ENCODE measurements at regions not wholly inside any gene's neighbourhood (a gene's known extent, or its start where the extent isn't known, plus 50 kb on each side); places are given as distances from the start of the nearest gene placed in this dataset.

DNA sequence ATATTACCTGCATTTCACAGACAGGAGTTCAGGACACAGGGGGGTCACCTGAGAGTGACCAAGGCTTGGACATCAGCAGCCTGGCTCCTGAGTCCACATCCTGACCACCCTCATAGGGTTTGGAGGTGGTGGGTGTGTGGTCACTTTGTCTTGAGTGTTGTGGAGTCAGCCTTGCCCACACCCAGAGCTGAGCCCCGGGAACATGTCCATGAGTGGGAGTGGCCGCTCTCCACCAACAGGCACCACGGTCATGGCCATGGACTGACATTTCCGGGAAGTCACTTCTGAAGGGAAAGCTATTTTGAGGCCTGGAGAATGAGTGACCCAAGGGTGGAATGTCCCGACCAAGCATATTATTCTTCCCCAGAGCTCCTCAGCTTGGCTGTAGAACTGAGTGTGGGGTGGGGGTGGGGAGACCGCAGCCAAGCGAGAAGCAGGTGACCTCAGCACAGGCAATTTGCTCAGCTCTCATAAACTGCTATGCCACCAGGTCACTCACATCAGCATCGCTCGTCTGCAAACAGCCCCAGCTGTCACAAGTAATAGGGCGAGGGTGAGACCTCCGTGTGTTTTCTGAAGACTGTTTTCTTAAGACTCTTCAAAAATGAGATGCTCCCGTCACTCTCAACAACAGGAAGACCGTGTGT, 348.6 kb upstream of the CDH4 start:
- no peak for DNase-seq (ENCODE audit: low spot score)

GRCh38 chr20:60904730-60905129, 347.3 kb upstream of the CDH4 start:
- DNase-seq (ENCODE audit: low spot score) = no peak

- DNase-seq (ENCODE audit: low spot score) = no peak
Observed at GRCh38 chr20:60905919-60906318, 346.1 kb upstream of the CDH4 start.

- DNase-seq (ENCODE audit: low spot score) = no peak
Observed at GRCh38 chr20:60906555-60906954, 345.5 kb upstream of the CDH4 start.

DNA sequence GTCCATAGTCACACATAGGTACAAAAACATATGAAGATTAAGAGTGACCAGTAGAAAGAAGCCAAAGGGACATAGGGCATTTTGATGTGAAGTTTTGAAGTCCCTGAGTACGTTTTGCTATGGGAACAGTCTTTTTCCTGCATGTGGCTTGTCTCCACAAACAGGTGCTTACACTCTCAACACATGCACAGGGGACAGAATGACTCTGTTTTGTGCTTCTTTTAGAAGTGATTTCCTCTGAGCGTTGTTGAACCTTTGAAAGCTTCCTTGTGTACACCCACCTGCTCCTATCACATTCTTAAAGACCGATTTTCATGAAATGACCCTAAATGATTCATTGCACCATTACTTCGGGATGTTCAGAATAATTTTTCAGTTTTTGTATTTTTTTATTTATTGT, 338.8 kb upstream of the CDH4 start:
- DNase-seq (ENCODE audit: low spot score) = no peak

- DNase-seq (ENCODE audit: low spot score) = peak; percentile 17
Observed at GRCh38 chr20:60921022-60921622, 330.9 kb upstream of the CDH4 start.

GRCh38 chr20:60926831-60927230, 325.2 kb upstream of the CDH4 start:
- no peak for DNase-seq (ENCODE audit: low spot score)

DNA sequence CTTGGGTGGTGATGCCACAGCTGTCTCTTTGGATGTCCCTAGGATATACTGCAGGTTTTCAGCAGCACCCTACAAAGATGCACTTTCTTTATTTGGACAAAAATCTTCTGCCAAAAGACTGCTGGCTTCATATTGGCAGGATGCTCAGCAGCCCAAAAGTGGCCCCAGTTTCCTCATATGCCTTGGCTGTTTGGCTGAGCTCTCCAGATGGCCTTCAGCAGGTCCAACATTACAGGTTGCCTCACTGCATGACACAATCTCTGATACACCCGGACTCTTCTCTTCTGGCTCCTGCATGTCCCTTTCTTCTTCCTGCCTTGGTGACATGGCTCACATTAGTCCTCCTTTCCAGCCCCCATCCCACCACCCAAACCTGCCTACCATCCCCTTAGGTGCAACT, 323.7 kb upstream of the CDH4 start:
- DNase-seq (ENCODE audit: low spot score) = no peak

DNA sequence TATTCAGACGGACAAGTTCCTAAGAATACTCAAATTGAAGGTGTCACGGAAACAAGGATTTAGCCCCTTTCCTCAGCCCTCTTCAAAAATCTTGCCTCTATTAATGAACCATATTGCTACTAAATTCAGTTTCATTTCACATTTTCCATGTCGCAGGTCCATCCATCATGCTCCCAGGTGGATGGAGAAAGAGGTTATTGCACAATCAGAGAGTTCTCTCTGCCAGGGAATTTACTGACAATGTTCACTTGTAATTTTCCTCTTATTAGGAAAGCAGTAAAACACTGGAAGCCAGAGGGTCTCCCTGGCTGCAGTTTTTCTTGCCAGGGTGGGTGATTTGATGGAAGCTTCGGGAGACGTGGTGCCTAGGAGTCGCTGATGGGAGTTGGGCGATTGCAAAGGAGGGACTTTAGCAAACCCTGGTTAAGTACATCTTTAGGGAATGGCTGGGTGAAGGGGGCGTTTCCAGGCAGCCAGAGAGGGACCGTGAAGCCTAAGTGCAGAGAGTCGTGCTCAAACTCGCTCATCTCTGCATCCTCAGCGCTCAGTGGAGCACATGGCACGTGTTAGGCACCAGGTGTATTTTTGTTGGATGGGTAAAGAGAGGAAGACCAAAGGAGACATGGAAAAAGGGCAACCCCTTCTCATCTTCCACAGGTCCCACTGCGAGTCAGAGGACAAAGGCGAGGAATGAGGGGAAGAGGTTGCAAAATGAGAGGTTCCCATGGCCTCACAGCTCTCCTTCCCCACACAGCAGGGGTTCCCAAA, 321.9 kb upstream of the CDH4 start:
- DNase-seq (ENCODE audit: low spot score) = no peak

DNA sequence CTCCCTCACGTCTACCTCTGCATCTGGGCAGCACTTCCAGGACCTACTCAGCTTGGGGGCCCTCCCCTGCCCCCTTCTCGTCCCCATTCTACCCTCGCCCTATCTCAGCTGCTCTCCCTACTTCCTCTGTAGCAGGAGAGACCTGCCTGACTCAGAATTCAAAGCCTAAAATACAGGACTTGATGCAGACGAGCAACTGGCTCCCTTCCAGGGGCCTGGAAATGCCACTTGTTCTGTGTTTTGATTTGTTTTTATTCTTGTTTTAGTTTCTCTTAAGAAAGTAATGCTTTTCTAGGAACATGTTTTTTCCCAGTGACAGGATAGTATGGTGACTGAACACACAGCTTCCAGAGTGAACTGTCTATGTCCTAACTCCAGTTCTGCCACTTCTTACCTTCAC, 320.4 kb upstream of the CDH4 start:
- DNase-seq (ENCODE audit: low spot score) = no peak

- no peak for DNase-seq (ENCODE audit: low spot score)
Observed at GRCh38 chr20:60934724-60935123, 317.3 kb upstream of the CDH4 start.

GRCh38 chr20:60935971-60936370, 316.1 kb upstream of the CDH4 start:
- no peak for DNase-seq (ENCODE audit: low spot score)

- no peak for DNase-seq (ENCODE audit: low spot score)
Observed at GRCh38 chr20:60937585-60937984, 314.5 kb upstream of the CDH4 start.

DNA sequence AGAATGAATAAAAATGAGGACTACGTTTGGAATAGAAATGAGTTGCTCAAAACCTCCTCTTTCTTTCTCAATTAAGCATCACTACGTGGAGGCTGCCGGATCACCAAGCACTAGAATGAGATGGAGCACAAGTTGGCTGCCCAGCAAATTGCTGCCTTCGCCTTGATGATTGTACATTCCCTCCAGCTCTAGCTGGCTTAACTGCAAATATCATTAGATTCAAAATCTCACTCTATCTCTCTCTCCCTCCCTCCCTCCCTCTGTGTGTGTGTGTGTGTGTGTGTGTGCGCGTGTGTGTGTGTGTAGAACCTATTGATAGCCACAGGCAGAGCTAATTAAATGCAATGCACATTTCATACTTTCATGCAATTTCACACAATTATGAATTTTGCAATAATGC, 310.7 kb upstream of the CDH4 start:
- DNase-seq (ENCODE audit: low spot score) = no peak

DNA sequence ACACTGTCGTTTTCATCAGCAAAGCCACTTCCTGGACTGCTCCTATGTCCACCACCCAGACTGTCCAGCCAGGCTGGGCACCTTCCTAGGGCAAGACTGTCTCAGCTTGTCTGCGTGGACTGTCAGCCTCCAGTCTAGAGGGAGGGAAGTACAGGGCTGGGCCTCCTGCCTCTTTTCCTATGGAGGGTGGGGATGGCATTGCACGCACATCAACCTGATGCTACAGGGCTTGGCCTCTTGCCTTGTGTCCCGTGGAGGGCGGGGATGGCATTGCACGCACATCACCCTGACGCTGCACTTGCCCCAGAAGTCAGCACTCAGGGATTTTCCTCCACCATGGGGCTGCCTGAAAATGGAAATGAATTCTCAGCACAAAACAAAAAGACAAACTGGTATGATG, 304.2 kb upstream of the CDH4 start:
- DNase-seq (ENCODE audit: low spot score) = no peak

DNA sequence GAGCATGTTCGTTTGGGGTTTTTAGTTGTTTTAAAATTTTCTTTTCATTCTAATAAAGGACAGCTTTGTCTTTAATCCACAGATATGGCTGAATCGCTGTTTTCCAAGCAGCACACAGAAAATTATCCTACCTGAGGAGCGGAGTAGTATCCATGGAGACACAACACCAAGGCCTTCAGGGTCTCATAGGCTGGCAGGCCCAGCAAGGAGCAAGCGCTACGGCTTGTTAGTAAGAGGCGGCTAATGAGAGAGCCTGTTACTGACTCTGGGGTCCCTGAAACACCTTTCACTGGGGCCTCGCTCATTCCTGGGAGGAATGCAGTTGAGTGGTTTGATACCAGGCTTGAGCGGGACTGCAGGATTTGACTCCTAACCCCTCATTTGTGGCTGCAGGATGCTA, 303.8 kb upstream of the CDH4 start:
- no peak for DNase-seq (ENCODE audit: low spot score)

- no peak for DNase-seq (ENCODE audit: low spot score)
Observed at GRCh38 chr20:60950561-60950960, 301.5 kb upstream of the CDH4 start.

DNA sequence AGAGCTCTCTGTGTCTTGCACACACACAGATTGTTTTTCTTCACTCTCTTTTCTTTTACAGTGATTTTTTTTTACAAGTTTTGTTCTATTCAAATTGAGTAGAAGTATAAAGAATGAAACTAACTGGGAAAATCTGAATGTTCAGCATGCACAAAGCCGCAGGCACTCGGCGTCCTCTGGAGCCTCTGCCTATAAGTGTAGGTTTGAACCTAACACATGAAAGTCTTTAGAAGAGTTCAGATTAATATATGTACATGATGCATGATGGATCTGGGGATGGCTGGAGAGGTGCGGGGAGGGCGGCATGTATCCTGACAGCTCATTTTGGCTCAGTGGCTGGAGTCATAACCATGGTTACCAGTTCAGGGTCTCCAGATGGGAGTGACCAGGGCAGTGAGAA, 301.1 kb upstream of the CDH4 start:
- DNase-seq (ENCODE audit: low spot score) = no peak

DNA sequence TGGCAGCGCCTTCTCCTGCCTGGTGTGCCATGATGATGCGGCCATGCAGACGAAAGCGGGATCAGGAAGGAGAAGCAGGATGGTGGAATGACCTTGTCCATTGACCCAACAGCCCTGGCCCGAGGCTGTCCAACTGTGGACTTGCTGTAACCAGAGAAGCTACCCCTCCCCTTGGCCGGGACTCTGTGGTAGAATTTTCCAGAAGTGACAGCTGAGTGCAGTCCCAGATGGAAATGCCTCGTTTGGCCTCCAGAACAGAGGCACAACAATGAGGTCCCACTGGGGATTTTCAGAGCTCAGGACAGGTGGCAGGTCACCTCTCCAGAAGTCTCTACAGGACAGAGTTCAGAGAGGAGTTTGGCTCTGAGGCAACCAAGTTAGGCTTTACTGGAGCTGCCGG, 299.2 kb upstream of the CDH4 start:
- DNase-seq (ENCODE audit: low spot score) = no peak

DNA sequence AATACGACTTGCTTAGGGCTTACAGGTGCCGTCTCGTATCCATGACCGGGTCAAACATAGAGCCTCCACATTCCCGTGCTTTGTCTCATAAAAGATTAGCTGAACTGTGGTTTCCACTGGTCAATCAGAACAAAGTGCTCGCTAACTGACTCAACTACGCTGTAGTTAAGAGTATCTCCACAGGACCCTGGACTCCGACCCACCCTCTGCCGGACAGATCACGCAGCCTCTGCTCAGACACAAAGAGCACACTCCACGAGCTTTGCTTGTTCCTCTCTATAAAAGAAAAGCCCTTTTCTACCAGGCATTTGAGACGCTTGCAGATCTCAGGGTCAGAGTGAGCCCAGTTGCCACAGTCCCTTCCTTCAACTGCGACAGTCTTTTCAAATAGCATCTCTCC, 298.7 kb upstream of the CDH4 start:
- no peak for DNase-seq (ENCODE audit: low spot score)

DNA sequence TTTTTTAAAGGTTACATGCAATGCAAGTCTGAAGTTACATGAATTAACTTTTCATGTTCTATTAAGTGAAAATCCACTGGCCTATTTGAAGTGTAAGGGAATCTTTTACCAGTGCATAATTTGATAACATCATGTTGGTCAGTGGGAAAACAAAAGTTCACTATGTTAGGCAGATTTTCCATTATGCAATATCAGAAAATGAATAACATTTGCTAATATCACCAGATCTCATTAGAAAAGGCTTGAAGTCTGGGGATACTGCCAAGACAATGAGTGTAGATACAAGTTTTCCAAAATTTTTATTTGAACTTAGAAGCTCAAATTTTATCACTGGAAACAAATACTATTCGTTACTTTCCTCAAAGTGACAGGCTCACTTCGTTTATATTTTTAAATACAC, 296.4 kb upstream of the CDH4 start:
- no peak for DNase-seq (ENCODE audit: low spot score)

DNA sequence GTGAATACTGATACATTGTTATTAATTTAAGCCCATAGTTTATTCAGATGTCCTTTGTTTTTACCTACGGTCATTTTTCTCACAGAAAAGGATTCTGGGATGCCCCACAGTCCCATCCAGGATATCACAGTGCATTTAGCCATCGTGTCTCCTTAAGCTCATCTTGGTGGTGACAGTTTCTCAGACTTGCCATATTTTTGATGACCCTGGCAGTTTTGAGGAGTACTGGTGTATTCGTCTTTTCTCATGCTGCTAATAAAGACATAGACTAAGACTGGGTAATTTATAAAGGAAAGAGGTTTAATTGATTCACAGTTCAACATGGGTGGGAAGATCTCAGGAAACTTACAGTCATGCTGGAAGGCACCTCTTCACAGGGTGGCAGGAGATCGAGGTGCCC, 295.9 kb upstream of the CDH4 start:
- no peak for DNase-seq (ENCODE audit: low spot score)

- DNase-seq (ENCODE audit: low spot score) = no peak
Observed at GRCh38 chr20:60957621-60958020, 294.4 kb upstream of the CDH4 start.

DNA sequence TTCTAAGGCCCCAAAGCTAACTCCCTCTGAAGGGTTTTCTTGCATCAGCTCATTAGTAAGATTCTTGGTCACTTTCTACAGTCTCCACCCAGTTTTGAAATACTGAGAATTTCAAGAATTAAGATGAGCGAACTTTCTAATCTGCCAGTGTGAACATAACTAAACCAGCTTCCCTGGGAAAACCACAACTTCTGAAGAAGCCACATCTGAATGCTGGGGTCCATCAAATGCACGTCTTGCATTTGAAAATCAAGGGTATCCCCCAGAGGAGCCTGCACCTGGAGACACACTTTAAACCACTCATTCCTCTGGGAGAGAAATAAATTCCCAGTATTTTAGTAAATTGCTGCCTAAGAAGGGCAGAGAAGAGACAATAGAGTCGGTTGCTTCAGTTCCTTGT, 292.1 kb upstream of the CDH4 start:
- DNase-seq (ENCODE audit: low spot score) = no peak
